IPS DF 19.7 (cell line): ENCODE measurements at regions not wholly inside any gene's neighbourhood (a gene's known extent, or its start where the extent isn't known, plus 50 kb on each side); places are given as distances from the start of the nearest gene placed in this dataset.

Experiments used
- DNase-seq: peaks from one replicate; pipeline ENCODE4 v3.0.0-alpha.2; 2013; ENCODE audit warnings: low read depth, low spot score

- DNase-seq: no peak
Measured at GRCh38 chr2:126476691-126477090, 179.3 kb upstream of the GYPC start.

GRCh38 chr2:126480033-126480432 is 175.9 kb upstream of the GYPC start:
- DNase-seq: no peak

GRCh38 chr2:126482582-126483464 is 173.1 kb upstream of the GYPC start:
- DNase-seq: no peak

GRCh38 chr2:126494593-126494992 is 161.4 kb upstream of the GYPC start:
- DNase-seq: no peak

- DNase-seq: no peak
Measured at GRCh38 chr2:126495189-126495588, 160.8 kb upstream of the GYPC start.

GRCh38 chr2:126496493-126496892 is 159.5 kb upstream of the GYPC start:
- no peak for DNase-seq

GRCh38 chr2:126503476-126503875 is 152.5 kb upstream of the GYPC start:
- no peak for DNase-seq

- DNase-seq: no peak
Measured at GRCh38 chr2:126504949-126505348, 151.0 kb upstream of the GYPC start.

GRCh38 chr2:126506786-126507185 is 149.2 kb upstream of the GYPC start:
- no peak for DNase-seq

- no peak for DNase-seq
Measured at GRCh38 chr2:126507425-126507911, 148.5 kb upstream of the GYPC start.

- no peak for DNase-seq
Measured at GRCh38 chr2:126510356-126510755, 145.6 kb upstream of the GYPC start.

- no peak for DNase-seq
Measured at GRCh38 chr2:126510960-126511359, 145.0 kb upstream of the GYPC start.

- DNase-seq: no peak
Measured at GRCh38 chr2:126512026-126512425, 143.9 kb upstream of the GYPC start.

GRCh38 chr2:126513033-126513432 is 142.9 kb upstream of the GYPC start:
- DNase-seq: no peak

GRCh38 chr2:126515471-126515870 is 140.5 kb upstream of the GYPC start:
- no peak for DNase-seq

- no peak for DNase-seq
Measured at GRCh38 chr2:126518196-126518595, 137.8 kb upstream of the GYPC start.

GRCh38 chr2:126527836-126528490 is 128.0 kb upstream of the GYPC start:
- peak; percentile 38 for DNase-seq

GRCh38 chr2:126531029-126531428 is 124.9 kb upstream of the GYPC start:
- DNase-seq: no peak

- no peak for DNase-seq
Measured at GRCh38 chr2:126534478-126534877, 121.5 kb upstream of the GYPC start.

GRCh38 chr2:126535408-126535807 is 120.5 kb upstream of the GYPC start:
- DNase-seq: no peak

- no peak for DNase-seq
Measured at GRCh38 chr2:126536605-126537200, 119.3 kb upstream of the GYPC start.

- DNase-seq: no peak
Measured at GRCh38 chr2:126539101-126539500, 116.9 kb upstream of the GYPC start.

GRCh38 chr2:126542247-126542646 is 113.7 kb upstream of the GYPC start:
- no peak for DNase-seq
